ENCODE measurements at regions not wholly inside any gene's neighbourhood (a gene's known extent, or its start where the extent isn't known, plus 50 kb on each side); places are given as distances from the start of the nearest gene placed in this dataset.

DNA sequence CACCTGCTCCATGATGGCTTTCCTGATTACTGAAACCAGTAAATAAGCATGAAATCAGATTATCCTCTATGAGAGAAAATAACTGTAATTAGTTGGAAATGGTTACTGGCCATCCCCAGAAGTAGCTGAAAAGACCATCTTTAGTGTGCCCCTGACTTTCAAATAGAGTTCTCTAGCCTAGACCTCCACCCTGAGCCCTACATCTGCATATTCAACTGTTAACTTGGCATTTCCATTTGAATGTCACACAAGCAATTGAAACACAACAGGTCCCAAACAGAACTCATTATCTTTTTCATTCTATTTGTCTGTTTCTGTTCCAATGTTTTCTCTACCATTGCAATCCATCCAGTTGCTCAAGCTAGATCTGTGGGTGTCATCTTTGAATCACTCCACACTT is 952.3 kb downstream of the RPA4 start:
- H3K4me1 ChIP-seq (ENCODE audit: control insufficient read depth, insufficient read depth, low read length) = no peaks in the 10 kb centered on the region
- DNase-seq (ENCODE audit: low read depth, low spot score) (no peak), ATAC-seq (no peak)
- ChIA-PET POLR2A (no interaction called here), CTCF (no interaction called here)
- H3K27ac ChIP-seq (ENCODE audit: low read length) = no peak overlapping the region
- no peak overlapping the region for H3K4me3 ChIP-seq (ENCODE audit: low read depth in 2 of 2, low read length in 2 of 2)
- in situ Hi-C loops (cut with HindIII; ENCODE audit: low pct_unique_long_range_greater_than_20kb, low sequenced_read_pairs) (no loop called here), intact Hi-C loops (cut with micrococcal nuclease; ENCODE audit: unreplicated experiment) (no loop called here)
- TF ChIP-seq POLR2AphosphoS5 (IDR thresholded peaks at IDR 0.05; ENCODE audit: low read depth, low read length) = no peak
- TF ChIP-seq CTCF (IDR thresholded peaks at IDR 0.05) = no peak
- TF ChIP-seq TCF7L2 (IDR thresholded peaks at IDR 0.05; ENCODE audit: low read depth, low read length) = no peak
- no peak for TF ChIP-seq REST (IDR thresholded peaks at IDR 0.05; ENCODE audit: insufficient read depth in 1 of 2, low read depth in 2 of 2, low read length in 1 of 2)
- no peak for TF ChIP-seq SIN3A (IDR thresholded peaks at IDR 0.05; ENCODE audit: borderline replicate concordance, insufficient read depth, low read depth, low read length)
- BruUV-seq (replicated peaks) = no TSS peak
- H3K36me3 ChIP-seq (ENCODE audit: control insufficient read depth, insufficient read depth, low read length) = no peaks in the 10 kb centered on the region; the same call in 1 of the 2 replicates
- no peaks in the 10 kb centered on the region for H3K9me3 ChIP-seq (ENCODE audit: control insufficient read depth, insufficient read depth, low read depth, low read length)
- no peaks in the 10 kb centered on the region for H3K27me3 ChIP-seq (ENCODE audit: control insufficient read depth, insufficient read depth, low read length)

DNA sequence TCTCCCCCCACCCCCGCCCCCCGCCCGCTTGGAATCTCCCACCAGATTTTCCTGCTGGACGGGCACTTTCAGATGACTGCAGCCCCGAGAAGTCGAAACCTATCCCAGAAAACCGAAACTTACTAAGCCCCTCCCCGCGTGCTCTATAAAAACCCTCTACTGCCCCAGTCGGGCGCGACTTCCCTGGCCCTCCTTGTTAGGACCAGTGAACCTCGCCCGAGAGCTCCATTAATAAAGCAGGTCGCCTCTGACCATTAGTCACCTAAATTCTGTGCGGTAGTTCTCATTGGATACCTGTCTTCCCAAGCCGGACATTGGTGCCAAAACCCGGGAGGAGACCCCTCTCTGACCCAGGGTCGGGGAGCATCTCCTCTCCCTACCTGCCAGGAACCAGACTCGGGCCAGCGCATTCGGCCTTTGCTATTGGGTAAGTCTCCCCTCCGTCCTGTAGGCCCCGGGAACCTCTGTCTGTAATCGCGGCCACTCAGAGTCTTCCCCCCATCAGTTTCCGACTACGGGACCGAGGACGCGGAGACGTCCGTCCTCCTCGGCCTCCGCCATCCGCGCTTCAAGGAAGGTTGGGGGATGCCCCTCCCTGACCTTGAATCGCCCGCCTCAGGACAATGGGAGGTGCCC is 958.0 kb downstream of the RPA4 start:
- Histone ChIP-seq H3K4me1 (ENCODE audit: control insufficient read depth, insufficient read depth, low read length) (no peaks in the 10 kb centered on the region), H3K27ac (ENCODE audit: low read length) (no peak overlapping the region), H3K36me3 (ENCODE audit: control insufficient read depth, insufficient read depth, low read length) (no peaks in the 10 kb centered on the region), H3K4me3 (ENCODE audit: low read depth in 2 of 2, low read length in 2 of 2) (no peak overlapping the region), H3K9me3 (ENCODE audit: control insufficient read depth, insufficient read depth, low read depth, low read length) (no peaks in the 10 kb centered on the region), H3K27me3 (ENCODE audit: control insufficient read depth, insufficient read depth, low read length) (no peaks in the 10 kb centered on the region)
- no peak for ATAC-seq
- CTCF ChIA-PET = no interaction called here
- POLR2A ChIA-PET = no interaction called here
- TF ChIP-seq CTCF (IDR thresholded peaks at IDR 0.05) = no peak
- TF ChIP-seq TCF7L2 (IDR thresholded peaks at IDR 0.05; ENCODE audit: low read depth, low read length) = no peak
- no peak for TF ChIP-seq SIN3A (IDR thresholded peaks at IDR 0.05; ENCODE audit: borderline replicate concordance, insufficient read depth, low read depth, low read length)
- no peak for TF ChIP-seq POLR2AphosphoS5 (IDR thresholded peaks at IDR 0.05; ENCODE audit: low read depth, low read length)
- no peak for TF ChIP-seq REST (IDR thresholded peaks at IDR 0.05; ENCODE audit: insufficient read depth in 1 of 2, low read depth in 2 of 2, low read length in 1 of 2)
- no peak for DNase-seq (ENCODE audit: low read depth, low spot score)
- in situ Hi-C loops (cut with HindIII; ENCODE audit: low pct_unique_long_range_greater_than_20kb, low sequenced_read_pairs) = no loop called here
- intact Hi-C loops (cut with micrococcal nuclease; ENCODE audit: unreplicated experiment) = no loop called here
- BruUV-seq (replicated peaks) = no TSS peak
